ENCODE measurements at regions not wholly inside any gene's neighbourhood (a gene's known extent, or its start where the extent isn't known, plus 50 kb on each side); places are given as distances from the start of the nearest gene placed in this dataset.

DNA sequence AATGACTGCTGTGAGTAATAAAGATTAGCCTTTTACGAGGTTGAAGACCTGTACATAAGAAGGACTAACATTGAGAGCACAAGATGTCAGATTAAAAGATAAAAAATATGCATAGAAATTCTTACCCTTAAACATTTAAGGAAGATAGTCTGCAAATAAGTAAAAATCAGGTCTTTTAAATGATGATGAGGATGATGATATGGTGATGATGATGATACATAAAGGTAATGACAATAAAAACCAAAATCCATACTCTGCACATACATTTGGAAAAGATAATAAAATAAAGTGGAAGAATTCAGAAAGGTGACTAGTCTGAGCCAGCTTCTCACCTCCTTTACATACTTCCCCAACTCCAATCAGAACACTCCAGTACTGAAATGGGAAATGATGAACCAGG is 124.5 kb downstream of the PTCSC3 start:
- Histone ChIP-seq H3K4me1 (ENCODE audit: control insufficient read depth in 2 of 3, insufficient read depth in 2 of 3, low read depth in 1 of 3, low read length in 3 of 3) (no peaks in the 10 kb centered on the region), H3K36me3 (ENCODE audit: control insufficient read depth in 2 of 3, insufficient read depth in 3 of 3, low read length in 3 of 3) (no peaks in the 10 kb centered on the region), H3K27ac (ENCODE audit: low read depth in 2 of 2, low read length in 2 of 2) (no peak overlapping the region), H3K9ac (ENCODE audit: low read length in 3 of 3) (no peak overlapping the region), H3K9me3 (ENCODE audit: control insufficient read depth in 2 of 3, insufficient read depth in 1 of 3, low read length in 3 of 3) (no peaks in the 10 kb centered on the region), H3K27me3 (ENCODE audit: control insufficient read depth, insufficient read depth, low read length) (no peaks in the 10 kb centered on the region), H3K4me3 (ENCODE audit: low read length in 3 of 3) (no peak overlapping the region)
- TF ChIP-seq, protein P1, sequence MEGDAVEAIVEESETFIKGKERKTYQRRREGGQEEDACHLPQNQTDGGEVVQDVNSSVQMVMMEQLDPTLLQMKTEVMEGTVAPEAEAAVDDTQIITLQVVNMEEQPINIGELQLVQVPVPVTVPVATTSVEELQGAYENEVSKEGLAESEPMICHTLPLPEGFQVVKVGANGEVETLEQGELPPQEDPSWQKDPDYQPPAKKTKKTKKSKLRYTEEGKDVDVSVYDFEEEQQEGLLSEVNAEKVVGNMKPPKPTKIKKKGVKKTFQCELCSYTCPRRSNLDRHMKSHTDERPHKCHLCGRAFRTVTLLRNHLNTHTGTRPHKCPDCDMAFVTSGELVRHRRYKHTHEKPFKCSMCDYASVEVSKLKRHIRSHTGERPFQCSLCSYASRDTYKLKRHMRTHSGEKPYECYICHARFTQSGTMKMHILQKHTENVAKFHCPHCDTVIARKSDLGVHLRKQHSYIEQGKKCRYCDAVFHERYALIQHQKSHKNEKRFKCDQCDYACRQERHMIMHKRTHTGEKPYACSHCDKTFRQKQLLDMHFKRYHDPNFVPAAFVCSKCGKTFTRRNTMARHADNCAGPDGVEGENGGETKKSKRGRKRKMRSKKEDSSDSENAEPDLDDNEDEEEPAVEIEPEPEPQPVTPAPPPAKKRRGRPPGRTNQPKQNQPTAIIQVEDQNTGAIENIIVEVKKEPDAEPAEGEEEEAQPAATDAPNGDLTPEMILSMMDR (IDR thresholded peaks at IDR 0.05; ENCODE audit: borderline replicate concordance, extremely low read depth, insufficient read depth) = no peak
- no peak for FAIRE-seq
- no peak for DNase-seq
- intact Hi-C loops (cut with DNase I) = no loop called here

DNA sequence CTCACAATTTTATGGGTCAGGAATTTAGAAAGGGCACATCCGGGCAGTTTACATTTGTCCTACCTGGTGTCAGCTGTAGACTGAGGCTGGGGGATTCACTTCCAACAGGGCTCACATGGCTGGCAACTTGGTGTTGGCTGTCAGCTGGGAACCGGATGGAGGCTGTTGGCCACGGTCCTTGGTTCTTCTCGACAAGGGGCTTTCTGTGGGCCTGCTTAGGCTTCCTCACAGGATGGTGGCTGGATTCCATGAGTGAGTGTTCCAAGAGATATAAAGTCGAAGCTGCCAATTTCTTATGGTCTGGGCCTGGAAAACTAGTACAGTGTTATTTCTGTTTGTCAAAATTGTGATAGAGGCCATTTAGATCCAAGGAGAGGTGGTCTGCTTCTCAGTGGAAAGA is 127.9 kb downstream of the PTCSC3 start:
- intact Hi-C loops (cut with DNase I) = no loop called here
- FAIRE-seq (no peak), DNase-seq (no peak)
- Histone ChIP-seq H3K9me3 (ENCODE audit: control insufficient read depth in 2 of 3, insufficient read depth in 1 of 3, low read length in 3 of 3) (no peaks in the 10 kb centered on the region), H3K36me3 (ENCODE audit: control insufficient read depth in 2 of 3, insufficient read depth in 3 of 3, low read length in 3 of 3) (no peaks in the 10 kb centered on the region), H3K4me1 (ENCODE audit: control insufficient read depth in 2 of 3, insufficient read depth in 2 of 3, low read depth in 1 of 3, low read length in 3 of 3) (no peaks in the 10 kb centered on the region), H3K27me3 (ENCODE audit: control insufficient read depth, insufficient read depth, low read length) (no peaks in the 10 kb centered on the region), H3K4me3 (ENCODE audit: low read length in 3 of 3) (no peak overlapping the region), H3K27ac (ENCODE audit: low read depth in 2 of 2, low read length in 2 of 2) (no peak overlapping the region), H3K9ac (ENCODE audit: low read length in 3 of 3) (no peak overlapping the region)
- TF ChIP-seq, protein P1 (IDR thresholded peaks at IDR 0.05; ENCODE audit: borderline replicate concordance, extremely low read depth, insufficient read depth) = no peak

DNA sequence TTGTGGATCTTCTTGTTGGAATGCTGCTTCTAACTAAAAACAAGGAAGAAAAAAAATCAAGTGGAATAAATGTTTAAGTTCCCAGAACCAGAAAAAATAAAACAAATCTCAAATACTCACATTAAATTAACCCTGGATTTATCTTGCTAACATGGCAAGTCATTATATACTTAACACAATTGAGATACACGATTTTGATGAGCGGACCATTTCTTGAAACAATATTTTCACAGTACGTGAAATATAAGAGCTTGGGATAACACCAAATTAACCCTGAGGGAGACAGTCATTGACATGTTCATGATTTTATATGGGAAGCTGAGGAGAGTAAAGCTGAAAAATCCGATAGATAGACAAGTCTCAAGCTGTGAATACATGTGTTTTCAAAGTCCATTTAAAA is 128.6 kb downstream of the PTCSC3 start:
- H3K36me3 ChIP-seq (ENCODE audit: control insufficient read depth in 2 of 3, insufficient read depth in 3 of 3, low read length in 3 of 3) = no peaks in the 10 kb centered on the region
- FAIRE-seq (no peak), DNase-seq (no peak)
- H3K9me3 ChIP-seq (ENCODE audit: control insufficient read depth in 2 of 3, insufficient read depth in 1 of 3, low read length in 3 of 3) = no peaks in the 10 kb centered on the region
- no peak overlapping the region for H3K4me3 ChIP-seq (ENCODE audit: low read length in 3 of 3)
- H3K27me3 ChIP-seq (ENCODE audit: control insufficient read depth, insufficient read depth, low read length) = no peaks in the 10 kb centered on the region
- TF ChIP-seq, protein P1 (IDR thresholded peaks at IDR 0.05; ENCODE audit: borderline replicate concordance, extremely low read depth, insufficient read depth) = no peak
- intact Hi-C loops (cut with DNase I) = no loop called here
- no peaks in the 10 kb centered on the region for H3K4me1 ChIP-seq (ENCODE audit: control insufficient read depth in 2 of 3, insufficient read depth in 2 of 3, low read depth in 1 of 3, low read length in 3 of 3)
- H3K9ac ChIP-seq (ENCODE audit: low read length in 3 of 3) = no peak overlapping the region
- no peak overlapping the region for H3K27ac ChIP-seq (ENCODE audit: low read depth in 2 of 2, low read length in 2 of 2)

DNA sequence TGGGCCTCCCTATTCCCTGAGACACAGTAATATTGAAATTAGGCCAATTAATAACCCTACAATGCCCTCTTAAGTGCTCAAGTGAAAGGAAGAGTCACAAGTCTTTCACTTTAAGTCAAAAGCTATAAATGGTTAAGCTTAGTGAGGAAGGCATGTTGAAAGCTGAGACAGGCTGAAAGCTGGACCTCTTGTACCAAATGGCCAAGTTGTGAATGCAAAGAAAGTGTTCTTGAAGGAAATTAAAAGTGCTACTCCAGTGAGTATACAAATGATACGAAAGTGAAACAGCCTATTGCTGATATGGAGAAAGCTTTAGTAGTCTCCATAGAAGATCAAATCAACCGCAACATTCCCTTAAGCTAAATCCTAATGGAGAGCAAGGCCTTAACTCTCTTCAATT is 140.8 kb downstream of the PTCSC3 start:
- Histone ChIP-seq H3K36me3 (ENCODE audit: control insufficient read depth in 2 of 3, insufficient read depth in 3 of 3, low read length in 3 of 3) (no peaks in the 10 kb centered on the region), H3K9me3 (ENCODE audit: control insufficient read depth in 2 of 3, insufficient read depth in 1 of 3, low read length in 3 of 3) (no peaks in the 10 kb centered on the region), H3K4me1 (ENCODE audit: control insufficient read depth in 2 of 3, insufficient read depth in 2 of 3, low read depth in 1 of 3, low read length in 3 of 3) (no peaks in the 10 kb centered on the region), H3K9ac (ENCODE audit: low read length in 3 of 3) (no peak overlapping the region), H3K27me3 (ENCODE audit: control insufficient read depth, insufficient read depth, low read length) (no peaks in the 10 kb centered on the region), H3K4me3 (ENCODE audit: low read length in 3 of 3) (no peak overlapping the region), H3K27ac (ENCODE audit: low read depth in 2 of 2, low read length in 2 of 2) (no peak overlapping the region)
- DNase-seq (no peak), FAIRE-seq (no peak)
- TF ChIP-seq, protein P1 (IDR thresholded peaks at IDR 0.05; ENCODE audit: borderline replicate concordance, extremely low read depth, insufficient read depth) = no peak
- intact Hi-C loops (cut with DNase I) = no loop called here

All from kidney (tissue), 13 donors.